T-helper 1 cell (primary cell): ENCODE measurements at regions not wholly inside any gene's neighbourhood (a gene's known extent, or its start where the extent isn't known, plus 50 kb on each side); places are given as distances from the start of the nearest gene placed in this dataset.

Source experiments
- DNase-seq, 5 donors: peaks; one replicate each; pipeline ENCODE4 v3.0.0-alpha.2; 2012 to 2020

GRCh38 chr7:28296571-28297483 is 115.5 kb upstream of the CREB5 start:
- peak in 3 of 5 donors; percentile 8 to 33 (median 25) for DNase-seq

DNA sequence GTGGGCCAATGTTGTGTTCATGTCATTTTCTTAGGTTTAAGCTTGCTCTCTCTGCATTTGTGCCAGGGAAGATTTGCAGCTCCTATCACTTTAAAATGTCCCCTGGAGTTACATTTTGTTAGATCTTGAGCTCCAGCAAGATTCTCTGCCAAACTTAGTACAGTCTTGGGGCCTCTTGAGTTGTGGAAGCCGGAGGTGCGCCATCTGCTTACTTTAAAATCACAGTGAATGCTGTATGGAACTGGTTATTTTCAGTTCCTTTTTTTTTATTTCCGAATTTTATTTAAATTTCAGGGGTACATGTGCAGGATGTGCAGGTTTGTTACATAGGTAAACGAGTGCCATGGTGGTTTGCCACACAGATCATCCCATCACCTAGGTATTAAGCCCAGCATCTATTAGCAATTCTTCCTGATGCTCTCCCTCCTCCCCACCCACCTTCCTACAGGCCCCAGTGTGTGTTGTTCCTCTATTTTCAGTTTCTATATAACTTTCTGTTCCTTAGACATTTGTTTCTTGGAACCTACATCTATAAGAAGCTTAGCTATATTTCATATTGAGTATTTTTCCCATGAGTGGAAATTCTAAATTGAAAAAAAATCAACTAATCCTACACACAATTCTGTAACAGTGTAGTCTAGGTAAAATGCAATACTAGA is 114.4 kb upstream of the CREB5 start:
- no peak for DNase-seq

DNA sequence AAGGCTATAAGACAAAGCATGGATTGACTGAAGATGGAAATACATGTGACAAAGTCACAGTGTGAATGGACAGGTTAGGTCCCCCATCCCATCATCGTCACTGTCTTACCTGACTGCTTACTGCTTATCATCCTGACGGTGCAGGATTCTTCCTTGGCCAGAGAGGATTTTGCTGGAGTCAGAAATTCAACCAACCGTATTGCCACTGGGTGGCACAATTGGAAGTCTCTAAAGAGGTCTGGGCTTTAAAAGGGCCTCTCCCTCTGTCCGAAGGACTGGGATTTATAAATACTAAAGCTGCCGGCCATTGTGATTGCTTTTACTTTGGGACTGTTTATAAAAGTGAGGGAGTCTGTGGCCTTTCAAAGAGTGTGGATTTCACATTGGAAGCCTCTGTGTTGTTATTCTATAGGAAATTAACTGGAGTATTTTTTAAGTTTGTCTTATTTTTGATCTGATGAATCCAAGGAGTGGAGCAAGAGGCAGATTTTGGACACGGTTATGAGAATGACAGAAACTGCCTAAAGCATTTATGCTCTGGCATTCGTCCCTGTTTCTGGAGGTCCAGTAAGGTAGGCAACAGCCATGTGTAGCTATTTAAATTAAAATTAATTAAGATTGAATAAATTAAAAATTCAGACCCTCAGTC is 113.3 kb upstream of the CREB5 start:
- no peak for DNase-seq

- DNase-seq, result no peak
These were observed 112.8 kb upstream of the CREB5 start for GRCh38 chr7:28299556-28299955.

GRCh38 chr7:28300488-28300887 is 111.8 kb upstream of the CREB5 start:
- DNase-seq, result no peak

GRCh38 chr7:28301148-28301641 is 111.1 kb upstream of the CREB5 start:
- no peak for DNase-seq

- no peak for DNase-seq
These were observed 108.0 kb upstream of the CREB5 start for GRCh38 chr7:28304290-28304689.

DNA sequence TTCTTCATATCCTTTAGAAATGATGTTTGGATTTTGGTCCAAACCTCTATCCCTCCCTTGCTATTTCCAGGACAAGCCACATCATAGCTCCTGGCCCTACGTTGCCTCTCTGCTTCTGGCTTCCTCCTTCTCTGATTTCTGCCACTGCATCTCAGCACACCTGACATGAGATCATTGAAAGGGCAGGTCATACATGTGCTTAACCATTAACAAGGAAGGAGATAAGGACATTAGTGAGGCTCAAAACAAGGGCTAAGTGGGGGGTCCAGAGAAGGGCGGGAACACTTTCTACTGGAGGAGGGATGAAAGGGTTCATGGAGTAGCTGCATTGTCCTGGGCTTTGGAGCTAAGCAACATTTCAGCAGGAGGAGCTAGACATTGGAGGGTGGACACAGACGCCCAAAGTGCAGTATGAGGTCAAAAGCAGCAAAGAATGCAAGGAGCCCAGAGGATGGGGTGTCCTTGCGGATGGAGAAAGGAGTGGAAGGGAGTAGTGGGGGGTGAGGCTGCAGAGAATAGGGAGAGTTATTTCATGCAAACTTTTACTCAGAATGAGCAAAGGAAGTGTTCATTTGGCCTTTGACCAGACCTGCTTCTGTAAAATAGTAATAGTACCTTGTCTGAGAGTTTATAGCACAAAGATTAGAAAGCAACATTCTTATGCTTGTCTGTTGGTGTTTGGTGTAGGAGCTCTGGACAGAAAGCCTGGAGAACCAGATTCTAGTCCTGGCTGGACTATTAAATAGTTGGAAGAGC is 102.4 kb upstream of the CREB5 start:
- no peak for DNase-seq

- DNase-seq, result no peak
These were observed 101.9 kb upstream of the CREB5 start for GRCh38 chr7:28310460-28310848.

DNA sequence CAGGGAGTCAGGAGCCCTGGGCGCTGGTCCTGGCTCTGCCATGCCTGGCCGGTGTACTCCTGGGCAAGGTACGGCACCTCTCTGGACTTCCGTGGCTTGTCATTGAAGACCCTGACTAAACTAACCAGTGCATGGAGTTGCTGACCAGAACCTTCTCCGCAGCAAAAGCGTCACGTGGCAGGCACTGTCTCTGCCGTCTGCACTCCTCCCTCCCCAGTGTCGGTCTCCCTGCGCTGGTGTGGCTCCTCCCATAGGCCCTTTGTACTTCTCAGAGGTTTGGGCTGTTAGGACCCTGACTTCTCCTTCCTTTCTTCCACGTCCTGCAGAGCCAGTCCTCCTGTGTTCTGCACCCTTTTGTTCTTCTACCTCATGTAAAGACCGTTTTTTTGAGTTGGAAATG is 100.6 kb upstream of the CREB5 start:
- DNase-seq, result no peak

- no peak for DNase-seq
These were observed 99.4 kb upstream of the CREB5 start for GRCh38 chr7:28312948-28313347.

DNA sequence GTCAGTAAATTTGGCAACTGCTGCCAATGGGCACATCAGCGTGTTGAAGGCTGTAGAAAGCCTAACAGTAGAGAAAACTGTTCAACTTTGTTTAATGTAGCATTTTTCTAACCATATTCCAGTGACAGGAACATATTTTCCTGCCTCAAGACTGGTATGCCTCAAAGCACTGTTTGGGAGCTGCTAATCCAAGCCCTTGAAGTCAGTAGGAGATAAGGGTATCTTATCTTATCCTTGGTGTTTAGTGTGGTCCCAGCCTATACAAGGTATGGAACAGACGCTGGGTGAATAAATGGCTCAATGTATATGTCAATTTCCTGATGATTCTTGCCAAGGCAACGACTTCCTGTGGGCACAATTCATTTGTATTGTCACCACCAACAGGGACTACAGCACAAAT is 97.5 kb upstream of the CREB5 start:
- no peak for DNase-seq

DNA sequence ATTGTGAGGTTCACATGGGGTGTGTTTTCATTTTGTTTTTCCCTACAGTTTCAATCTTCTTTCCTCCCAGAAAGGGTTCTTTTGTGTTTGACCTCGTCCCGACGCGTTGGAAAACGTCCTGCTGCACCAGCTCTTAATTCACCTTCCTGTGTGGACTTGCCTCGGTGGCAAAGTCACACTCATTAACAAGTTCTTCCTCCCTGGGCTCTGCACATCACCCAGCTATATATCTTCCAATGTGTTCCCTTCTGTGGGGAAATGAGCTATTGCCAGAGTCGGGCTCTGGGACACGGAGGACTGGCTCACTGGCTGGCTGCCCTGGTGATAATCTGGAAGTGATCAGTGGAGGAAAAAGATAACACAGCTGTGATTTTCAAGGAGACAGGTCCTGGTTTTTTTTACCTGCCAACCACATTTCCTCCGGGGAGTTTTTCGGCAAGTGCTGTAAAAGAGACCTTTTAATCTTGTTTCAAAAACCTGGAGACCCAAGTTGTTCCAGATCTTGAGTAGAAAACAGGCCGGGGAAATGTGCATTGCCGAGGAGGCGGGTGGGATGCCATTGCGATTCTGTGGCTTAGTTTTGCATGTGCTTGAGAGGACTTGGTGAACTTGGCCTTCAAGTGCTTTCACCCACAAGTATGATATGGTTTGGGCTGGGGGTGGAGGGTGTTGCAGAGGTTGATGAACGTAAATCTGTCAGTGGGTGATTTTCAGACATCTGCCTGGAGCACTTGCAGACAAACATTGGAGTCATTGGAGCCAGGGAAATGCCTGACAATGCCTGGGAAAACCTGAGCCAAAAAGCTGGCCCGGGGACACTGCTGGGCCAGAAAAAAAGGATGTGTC is 96.5 kb upstream of the CREB5 start:
- no peak for DNase-seq

DNA sequence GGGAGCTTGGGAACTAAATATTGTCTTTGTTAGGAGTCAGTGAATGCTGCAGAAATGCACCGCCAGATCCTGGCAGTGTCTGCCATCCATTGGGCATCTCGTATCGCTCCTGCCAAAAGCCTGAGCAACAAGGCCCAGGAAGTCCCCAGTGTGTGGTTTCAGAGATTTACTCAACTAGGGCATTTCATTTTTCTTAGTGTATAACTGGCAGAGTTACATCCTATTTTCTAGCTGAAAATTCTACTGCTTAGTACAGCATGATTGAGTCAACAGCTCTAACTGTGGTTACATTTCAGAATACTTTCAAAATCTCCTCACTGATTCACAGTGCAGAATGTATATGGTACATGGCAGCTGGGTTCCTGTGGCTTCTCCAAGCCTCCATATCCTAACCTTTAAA is 95.8 kb upstream of the CREB5 start:
- DNase-seq, result peak in 1 of 5 donors; percentile 27

DNA sequence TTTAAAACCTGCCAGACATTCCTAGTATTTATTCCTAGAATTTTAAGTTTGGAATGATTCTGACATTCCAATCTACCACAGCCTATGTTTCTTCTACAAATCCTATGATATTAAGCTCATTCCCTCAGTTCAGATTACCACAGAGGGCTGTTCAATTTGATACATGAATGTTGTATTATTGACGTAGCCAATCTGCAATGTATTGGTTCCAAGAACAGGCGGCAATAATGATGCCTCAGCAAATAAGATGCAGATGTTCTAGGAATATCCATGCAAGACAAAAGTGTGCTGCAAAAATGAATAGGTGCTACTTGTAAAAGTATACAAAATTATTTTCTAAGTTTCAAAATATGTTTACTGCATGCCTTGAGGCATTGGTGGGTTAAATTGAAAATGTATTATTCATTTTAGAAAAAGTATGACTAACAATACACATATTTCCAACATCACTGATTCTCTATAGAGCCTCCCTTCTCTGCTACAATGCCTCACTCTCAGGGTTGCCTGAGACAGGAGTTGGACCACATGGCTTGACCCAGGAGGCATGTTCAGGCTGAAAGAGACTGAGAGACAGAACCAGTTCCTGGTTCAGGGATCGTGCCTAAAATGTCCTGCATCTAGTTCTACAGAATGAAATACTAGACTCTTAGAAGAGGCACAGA is 94.1 kb upstream of the CREB5 start:
- DNase-seq, result no peak

DNA sequence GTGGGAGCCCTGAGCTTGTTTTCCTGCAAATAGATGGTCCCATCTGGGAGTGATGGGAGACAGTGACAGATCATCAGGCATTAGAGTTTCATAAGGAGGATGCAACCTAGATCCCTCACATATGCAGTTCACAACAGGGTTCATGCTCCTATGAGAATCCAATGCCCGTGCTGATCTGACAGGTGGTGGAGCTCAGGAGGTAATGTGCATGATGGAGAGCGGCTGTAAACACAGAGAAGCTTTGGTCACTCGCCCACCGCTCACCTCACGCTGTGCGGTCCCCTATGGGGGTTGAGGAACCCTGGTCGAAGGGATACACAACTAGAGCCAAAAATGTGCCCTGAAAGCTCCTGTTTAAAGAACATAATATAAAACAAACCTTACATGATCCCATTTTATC is 88.5 kb upstream of the CREB5 start:
- no peak for DNase-seq

GRCh38 chr7:28328146-28328545 is 84.2 kb upstream of the CREB5 start:
- DNase-seq, result peak in 1 of 5 donors; percentile 22

DNA sequence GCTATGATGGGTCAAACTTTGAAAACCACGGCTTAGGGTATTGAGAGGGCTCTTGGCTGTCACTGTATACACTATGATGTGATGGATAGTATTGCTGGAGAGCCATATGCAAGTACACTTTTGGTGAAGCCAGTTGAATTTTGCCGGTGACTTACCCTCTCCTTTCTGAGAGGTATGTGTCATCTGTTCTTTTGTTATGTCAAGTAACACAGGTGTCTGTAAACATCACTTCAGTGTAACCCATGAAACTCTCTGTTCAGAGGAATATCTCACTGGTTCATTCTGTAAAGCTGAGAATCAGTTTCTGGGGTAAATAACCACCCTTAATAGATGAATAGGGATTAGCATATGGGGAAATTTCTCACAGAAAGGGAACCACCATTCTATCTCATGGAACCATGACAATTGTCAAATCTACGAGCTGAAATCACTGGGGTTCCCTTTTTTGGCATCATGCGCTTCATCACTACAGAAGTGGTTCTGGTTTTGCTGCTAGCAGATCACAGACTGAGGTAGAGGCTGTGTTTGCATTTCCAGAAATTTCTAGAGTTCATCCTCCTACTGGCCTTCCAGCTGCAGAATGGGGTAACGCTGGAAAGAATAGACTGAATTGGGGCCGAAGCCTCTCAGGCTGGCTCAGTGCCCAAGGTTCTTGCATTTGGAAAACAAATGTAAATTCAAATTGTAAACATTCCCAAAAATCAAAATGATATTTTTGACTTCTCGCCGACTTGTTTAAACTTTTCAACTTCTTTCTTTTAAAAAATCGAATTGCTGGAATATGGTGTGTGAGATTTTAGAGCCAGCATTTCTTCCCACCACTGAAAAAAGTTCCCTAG is 83.3 kb upstream of the CREB5 start:
- DNase-seq, result no peak

DNA sequence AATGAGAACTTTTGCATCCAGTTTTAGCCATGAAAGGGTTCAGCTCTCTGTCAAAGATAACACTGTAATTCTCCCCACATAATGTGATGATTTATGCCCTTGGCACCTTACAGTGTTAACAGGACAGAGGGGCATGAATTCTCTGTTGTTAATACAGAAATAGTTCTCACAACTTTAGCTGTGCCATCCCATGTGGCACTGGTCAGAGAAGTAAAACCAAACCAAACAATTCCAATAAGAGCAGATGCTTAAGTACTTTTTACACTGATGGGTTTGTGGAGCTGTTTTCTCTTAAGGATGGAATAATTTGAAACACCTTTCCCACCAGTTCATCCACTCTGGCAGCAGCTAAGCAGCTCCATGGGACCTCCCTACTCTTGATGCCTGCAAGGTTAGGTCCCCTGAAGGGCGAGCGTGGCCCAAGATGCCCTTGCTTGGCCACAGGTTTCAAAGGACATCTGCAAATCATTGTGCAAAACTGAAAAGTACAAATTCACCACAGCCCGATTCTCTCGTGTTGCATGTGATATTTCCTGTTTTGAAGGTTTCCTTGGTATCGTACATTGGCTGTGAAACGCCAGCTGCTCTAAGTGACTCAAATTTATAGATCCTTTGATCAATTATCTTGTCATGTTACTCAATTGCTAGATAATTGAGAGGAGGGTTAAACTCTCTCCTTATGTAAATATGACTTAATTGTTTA is 82.5 kb upstream of the CREB5 start:
- DNase-seq, result peak in 2 of 5 donors; percentile 1 to 55
